ENCODE measurements at regions not wholly inside any gene's neighbourhood (a gene's known extent, or its start where the extent isn't known, plus 50 kb on each side); places are given as distances from the start of the nearest gene placed in this dataset.

DNA sequence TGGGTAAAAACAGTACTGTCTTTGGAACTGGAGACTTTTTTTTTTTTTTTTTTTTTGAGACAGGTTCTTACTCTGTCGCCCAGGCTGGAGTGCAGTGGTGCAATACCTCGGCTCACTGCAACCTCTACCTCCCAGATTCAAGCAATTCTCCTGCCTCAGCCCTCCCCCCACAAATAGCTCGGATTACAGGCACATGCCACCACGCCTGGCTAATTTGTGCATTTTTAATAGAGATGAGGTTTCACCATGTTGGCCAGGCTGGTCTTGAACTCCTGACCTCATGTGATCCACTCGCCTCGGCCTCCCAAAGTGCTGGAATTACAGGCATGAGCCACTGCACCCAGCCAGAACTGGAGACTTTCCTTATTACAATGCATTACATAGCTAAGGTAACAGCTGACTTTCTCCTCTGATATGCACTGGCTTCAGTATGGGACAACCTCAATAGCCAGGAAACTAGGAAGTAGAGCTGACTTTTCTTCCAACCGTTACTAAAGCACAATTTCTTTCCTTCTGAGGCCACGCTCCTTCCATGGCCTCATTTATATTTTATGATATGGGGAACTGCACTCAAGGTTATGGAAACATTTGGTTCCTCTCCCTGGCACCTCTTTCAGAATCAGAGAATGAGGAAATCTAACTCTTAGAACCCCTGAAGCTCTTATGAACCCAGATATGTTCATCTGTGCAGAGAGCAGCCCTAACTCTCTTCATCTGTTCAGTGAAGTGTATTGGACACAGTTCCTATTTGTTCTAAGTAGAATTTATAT lies 53.5 kb upstream of the FAM9B start:
- no peak for DNase-seq

DNA sequence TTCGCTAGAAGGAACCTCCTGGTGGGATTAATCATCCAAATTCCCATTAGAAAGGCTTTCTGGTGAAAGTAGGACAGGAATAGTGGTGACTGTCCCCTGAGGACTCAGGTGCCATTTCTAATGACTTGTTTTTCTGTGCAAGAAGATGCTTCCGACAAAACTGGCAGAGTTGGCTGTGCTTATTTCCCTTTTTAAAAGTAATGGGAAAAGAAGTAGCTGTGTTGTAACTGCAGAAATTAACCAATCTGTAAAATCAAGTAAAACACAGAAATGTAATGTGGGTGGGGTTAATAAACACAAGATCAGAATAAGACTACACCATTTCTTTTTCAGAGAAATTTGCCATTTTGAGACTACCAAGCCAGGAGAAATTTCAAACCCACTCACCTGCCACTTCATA lies 55.0 kb upstream of the FAM9B start:
- DNase-seq, result no peak

DNA sequence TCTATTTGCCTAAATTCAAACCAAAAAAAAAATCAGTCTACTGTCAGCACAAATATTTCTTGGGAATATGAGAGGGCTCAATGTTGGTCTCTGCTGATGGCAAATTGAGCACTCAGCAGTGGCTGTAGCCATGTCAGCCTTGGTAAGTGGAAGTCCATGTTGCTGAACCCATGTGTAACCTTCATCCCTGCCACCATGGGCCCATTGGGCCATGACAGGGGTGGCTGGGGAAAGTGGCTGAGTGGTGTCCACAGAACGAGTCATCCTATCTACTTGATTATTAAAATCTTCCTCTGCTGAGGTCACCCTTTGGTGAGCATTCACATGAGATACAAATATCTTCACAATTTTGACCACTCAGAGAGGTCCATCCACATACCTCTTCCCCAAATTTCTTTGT lies 56.8 kb upstream of the FAM9B start:
- no peak for DNase-seq

DNA sequence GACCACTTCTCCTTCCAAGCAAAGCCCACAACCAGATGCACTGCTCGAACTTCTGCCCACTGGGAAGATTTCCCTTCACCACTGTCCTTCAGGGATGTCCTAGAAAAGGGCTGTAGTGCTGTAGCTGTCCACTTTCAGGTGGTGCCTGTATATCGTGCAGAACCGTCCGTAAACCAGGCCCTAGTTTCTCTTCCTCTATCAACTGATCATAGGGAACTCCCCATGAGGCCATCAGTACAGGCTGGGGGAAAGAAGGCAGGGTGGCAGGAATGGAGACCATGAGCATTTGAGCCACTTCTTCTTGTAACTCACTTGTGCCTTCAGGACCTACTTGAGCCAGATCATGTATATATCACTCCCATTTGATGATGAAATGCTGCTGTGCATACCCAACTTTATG lies 57.3 kb upstream of the FAM9B start:
- DNase-seq, result no peak

DNA sequence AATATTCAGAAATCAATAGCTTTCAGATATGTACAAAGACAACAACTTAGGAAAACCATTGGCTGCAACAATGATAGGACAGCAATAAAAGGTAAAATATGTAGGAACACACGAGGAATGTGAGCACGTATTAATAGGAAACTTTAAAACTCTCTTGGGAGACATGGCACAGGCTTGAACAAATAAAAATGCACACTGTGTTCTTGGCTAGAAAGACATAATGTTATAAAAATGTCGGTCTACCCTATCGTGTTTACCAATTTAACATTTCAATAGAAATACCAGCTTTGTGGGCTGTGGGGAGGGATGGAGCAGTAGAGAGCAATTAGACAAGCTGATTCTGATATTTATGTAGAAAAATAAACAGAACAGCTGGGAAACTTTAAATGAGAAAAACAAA lies 69.0 kb upstream of the FAM9B start:
- no peak for DNase-seq

DNA sequence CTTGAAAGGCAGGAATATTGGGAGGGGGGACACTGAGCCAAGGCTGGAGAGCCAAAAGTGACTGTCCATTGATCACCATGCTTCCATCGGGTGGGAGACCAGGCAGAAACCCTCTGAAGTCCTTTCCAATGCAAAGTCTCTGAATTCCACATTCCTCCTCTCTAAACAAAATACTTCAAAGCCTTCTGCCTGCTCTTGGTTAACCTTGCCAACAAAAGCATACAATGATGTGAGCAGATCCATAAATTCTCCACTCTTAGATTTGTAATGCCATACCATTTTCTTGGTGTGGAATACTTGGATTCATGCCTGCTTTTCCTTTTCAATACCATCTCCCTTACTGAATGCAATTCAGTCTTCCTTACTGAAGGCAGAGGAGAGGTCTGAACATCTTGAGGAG lies 74.1 kb upstream of the FAM9B start:
- DNase-seq, result no peak

DNA sequence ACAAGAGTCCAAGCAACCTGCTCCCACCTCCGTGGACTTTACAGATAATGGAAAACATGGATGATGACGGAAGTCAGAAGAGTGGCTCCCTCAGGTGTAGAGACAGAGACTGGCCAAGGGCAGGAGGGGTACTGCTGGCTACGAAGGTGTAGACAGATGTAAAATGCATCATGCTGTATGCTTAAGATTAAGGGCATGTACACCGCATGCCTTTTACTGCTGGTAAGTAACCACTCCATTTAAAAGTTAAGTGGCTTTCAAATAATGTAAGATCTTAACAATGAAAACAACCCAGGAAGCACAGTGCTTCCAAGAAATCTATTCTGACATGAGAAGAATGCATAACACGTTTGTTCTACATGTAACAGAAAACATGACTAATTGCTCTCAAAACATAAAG lies 76.9 kb upstream of the FAM9B start:
- no peak for DNase-seq

DNA sequence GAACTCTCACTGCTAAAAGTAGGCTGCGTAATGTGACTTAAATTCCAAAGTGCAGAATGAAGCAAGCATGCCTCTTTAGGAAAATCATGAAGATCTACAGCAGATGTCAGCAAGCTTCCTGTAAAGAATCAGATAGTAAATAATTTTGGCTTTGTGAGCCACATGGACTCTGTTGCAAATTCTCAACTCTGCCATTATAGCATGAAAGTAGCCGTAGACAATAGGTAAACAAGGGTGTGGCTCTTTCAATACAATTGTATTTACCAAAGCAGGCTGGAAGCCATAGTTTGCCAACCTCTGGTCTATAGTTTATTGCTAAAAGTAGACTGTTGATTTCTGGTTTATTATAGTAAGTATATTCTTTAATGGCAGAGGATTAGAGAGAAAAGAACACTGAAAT lies 80.3 kb upstream of the FAM9B start:
- no peak for DNase-seq

DNA sequence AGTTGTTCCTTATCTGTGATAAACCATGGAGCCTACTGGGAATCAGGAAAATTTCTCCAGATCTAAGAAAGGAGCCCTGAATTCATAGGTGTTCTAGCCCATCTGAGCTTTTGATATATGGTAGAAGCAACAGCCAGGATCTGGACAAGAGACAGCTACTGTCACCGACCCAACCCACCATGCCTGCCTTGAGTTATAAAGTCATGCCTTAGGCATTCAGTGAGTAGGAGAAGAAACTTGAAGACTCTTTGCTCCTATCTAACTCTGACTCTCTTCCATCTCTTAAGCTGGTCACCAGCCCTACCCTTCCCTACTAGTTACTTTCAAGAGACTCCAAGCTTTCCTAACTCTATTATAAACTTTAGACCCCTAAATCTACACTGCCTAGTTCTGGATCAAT lies 83.9 kb upstream of the FAM9B start:
- DNase-seq, result no peak

DNA sequence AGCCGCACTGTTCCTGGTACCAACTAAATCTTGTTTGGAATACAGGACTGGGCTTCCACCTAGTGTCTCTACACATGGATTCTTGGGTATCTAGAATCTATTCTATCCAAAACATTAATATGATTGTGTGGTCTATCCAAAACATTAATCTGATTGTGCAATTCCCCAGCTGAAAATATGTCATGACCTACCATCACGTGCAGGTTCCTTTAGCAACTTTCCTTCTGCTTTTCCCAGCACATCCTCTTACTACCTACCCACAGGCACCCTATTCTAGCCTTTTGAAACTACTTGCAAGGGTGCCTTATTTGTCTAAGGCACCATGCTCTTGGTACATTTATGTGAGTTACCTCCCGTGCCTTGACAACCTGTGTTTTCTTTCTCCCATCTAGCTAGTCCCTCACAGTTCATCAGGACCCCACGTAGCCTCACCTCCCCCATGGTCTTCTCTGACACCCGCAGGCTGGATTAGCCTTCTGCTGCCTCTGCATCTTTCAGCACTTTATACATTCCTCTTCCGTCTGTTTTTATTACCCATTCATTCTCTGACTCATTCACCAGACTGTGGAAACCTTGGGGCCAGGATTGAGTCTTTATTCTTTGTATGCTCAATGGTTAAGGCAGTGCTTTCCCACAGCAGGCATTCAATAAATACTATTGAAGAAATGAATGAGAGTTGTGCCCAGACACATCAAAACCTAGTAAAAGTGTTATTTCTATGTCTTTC lies 88.8 kb upstream of the FAM9B start:
- no peak for DNase-seq

DNA sequence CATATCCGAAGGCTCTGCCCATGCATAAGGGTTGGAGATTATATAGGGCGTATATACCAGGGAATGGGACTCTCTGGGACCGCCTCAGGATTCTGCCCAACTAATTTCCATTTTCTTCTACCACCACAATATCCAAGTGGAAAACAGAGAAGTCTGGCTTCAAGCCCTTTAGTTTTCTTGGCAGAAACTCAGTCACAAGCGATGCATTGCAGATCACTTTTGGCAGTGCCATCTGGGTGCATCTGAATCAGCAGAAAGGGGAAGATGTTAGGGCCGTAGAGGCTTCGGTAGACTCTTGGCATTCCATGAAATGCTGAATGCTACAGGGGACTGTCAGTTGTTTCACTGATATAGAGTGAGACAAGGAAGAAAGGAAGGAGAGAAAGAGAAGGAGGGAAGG lies 94.1 kb upstream of the FAM9B start:
- DNase-seq, result no peak

DNA sequence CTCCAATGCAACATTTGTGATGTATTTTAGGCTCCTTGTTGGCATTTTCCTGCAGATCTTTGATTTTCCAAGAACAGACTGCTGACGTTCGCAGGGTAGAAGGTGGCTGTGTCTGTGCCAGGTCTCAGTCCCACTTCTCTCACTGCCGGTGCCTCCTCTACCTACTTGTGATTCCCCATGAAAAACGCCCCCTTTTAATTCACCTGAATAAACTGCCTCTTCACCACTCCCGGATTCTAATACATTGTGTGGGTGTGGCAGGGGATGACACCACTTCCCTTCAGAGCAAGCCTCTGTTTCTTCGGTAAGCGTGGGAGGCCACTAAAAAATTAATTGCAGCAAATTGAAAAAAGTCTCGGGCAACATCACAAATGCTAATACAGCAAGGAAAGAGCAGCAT lies 96.1 kb upstream of the FAM9B start:
- DNase-seq, result no peak

DNA sequence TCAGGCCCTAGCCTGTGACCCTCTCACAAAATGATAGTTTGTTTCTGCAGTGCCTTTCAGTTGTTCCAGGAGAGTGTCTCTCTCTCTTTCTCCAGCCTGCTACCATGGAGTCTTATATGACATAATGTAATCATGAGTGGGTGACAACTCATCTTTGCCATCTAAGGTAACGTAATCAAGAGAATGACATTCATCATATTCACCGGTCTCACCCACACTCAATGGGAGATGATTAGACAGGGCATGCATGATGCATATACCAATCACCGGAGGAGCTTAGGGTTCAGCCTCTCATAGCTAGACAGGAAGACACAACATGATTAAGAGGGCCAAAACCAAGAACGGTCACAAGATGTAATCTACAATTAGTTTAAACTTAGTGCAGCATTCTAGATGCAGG lies 97.1 kb upstream of the FAM9B start:
- no peak for DNase-seq

DNA sequence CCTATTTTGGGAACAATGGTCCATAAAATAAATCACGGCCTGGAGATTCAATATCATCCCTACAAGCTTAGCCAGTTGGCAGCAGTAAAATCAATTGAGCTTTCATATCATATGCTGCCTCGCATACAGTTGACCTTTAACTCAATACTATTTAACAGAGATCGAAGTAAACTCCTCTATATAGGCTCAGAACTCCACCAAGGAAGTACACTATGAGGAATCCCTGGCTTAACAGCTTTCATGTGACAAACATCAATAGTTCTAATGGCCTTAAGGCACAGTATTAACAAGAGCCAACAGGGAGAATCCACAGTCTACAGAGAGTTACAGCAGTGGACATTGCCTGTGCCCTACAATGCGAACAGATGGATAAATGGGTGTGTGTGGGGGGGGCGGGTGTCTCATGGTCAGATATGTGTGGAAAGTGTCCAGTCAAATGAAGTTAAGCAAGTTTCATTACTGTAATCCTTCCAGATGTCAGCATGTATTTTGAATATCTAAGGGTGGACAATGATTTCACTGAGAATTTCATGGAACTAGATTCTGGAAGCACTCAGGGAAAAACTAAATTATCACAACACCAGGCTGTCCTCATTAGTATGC lies 98.2 kb upstream of the FAM9B start:
- no peak for DNase-seq

DNA sequence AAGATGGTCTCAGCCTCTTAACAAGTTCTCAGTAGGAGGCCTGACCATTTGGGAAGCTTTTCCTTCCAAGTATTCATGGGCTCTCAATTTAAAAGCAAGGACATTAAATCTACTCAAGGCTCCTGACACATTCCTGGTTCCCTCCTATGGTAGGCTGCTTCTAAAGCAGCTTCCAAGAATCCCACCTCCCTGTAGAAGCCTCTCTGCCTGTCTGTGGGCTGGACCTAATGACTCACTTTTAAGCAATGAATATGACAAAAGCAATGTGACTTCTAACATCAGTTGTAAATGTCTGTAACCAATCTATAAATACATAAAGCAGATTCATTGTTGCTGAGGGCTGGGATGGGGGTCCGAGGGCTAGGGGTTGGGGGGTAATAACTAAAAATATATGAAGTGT lies 99.5 kb upstream of the FAM9B start:
- DNase-seq, result no peak

DNA sequence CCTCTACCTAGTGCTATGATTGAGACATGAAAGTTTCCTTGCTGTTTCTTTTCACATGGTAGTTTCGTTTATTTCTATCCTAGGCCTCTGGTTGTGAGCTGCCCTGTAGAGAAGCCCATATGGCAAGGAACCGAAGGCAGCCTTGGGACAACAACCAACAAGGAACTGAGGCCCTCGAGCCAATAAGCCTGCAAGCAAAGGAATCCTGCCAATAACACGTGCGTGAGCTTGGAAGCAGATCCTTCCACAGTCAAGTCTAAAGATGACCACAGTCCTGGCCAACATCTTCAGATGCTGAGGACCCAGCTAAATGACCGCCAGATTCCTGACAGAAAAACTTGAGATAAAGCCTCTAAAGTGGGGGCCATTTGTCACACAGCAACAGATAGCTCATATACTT lies 100.4 kb upstream of the FAM9B start:
- no peak for DNase-seq

DNA sequence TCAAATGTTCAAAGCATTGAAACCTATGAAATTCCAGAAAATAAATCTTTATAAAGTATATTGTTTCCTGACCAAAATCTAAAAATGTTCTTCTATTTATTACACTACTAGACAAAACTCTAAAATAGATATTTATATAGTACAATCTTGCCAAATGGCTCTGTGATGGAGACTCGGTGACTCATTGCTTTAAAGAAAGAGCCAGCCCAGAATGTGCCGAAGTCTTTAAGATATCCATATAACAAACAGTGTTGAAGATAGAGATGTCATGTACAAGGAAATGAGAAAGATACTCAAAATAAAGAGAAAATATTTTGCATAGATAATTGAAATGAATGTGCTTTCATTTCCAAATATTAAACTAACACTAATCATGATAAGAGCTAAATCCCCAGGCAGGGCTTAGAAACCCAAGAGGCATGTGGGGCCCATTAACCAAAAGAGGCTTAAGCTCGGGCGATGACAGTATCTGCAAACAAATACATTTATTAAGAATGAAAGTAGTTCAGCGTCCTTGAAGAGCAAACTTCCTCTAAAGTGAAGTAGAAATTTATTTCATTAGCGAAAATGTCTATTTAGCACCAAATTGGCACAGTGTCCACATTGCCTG lies 102.1 kb upstream of the FAM9B start:
- no peak for DNase-seq

DNA sequence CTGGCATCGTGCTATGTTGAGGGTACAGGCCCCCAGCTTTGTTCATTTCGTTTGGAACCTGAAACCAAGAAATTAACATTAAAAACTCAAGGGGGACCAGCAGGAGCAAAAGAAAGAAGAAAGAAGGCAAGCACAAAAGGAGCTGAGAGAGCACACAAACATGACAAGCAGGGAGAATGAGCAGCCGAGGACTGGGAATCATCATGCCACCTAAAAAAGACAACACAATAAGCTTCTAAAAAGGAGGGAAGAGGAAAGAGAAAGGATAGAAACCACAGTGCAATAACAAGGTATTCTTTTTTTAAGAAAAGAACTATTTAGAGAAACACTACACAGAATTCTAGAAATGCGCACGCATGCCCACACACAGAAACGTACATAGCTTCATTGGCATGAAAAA lies 103.2 kb upstream of the FAM9B start:
- no peak for DNase-seq

DNA sequence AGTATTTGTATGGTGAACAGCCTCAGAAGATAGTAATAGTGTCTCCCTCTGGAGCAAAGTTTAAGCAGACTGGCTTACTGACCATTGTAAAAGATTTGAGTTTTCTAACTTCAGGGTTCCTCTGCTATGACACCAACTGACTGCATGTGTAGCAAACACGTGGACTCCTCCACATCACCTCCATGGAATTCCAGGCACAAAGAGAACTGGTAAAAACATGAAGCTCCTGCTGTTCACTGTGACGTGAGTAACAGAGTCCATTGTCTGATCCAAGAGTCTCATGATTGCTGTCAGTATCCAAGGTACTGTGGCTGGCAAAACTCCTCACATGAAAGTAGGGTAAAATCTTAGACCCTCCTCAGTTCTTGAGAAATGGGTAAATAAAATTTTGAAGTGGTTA lies 107.6 kb upstream of the FAM9B start:
- DNase-seq, result no peak

DNA sequence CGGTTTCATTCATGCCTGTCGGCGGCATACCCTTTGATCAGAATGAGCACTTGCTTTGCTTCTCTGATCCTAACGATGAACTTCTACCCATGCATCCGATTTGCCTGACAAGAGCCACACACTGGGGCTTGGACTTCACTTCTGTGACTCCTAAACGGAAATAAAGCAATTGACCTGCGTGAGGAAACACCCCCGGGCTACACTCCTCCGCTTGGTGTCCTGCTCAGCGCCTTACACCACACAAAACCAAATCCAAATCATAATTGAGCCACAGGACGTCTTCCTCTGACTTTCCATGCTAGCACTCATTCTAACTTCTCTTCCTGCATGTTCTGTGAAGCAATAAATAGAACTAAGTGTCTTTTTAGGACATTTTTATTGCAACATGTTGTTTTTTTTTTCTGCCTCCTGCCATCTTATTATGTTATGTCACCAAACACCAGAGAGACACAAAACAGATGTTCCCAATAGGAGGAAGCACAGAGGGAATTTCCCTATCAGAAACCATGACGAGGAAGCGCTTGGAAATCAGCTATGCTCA lies 110.8 kb upstream of the FAM9B start:
- no peak for DNase-seq

DNA sequence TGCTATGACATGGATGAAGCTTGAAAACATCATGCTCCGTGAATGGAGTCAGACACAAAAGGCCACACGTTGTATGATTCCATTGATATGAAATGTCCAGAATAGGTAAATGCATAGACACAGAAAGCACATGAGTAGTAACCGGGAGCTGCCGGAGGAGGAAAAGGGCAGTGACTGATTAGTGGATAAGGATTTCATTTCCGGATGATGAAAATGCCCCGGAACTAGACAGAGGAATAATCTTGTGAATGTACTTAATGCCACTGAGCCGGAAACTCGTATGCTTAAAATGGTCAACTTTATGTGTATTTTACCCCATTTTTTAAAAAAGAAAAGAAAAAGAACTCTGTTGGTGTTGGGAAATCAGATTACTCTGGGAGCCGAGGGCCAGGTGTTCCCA lies 112.7 kb upstream of the FAM9B start:
- DNase-seq, result no peak

DNA sequence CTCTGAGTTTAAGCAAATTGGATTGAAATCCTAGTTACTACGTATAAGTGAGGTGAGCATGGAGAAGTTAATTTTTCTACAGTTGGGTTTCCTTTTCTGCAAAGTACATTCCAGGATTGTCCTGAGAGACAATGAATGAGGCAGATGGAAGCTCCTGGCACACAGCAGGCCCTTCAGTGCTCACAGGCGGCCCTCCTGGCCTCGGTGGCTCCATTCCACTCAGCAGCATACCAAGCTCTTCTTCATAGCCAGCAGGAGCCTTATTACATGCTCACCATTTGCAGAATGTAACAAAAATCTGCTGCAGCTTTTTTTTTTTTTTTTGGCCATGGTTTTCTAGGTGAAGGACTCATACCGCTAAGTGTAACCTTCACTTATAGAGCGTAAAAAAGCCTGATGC lies 113.2 kb upstream of the FAM9B start:
- no peak for DNase-seq

DNA sequence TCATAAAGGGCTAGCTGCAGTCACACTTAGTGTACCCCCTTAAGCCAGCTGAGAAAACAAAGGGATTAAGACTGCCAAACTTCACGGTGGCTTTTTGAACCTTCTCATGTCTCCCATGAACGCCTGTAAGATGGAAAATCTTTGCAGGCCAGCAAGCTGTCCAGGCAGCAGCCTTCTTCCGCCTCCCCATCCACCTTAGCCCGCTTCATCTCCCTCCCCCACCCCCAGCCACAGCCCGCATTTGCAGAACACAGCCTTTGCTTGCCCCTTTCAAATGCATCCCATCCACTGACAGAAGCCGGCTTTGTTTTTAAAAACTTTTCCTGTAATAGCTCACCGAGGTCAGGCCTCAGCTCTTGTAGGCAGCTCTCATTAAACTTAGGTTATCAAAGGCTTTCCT lies 113.8 kb upstream of the FAM9B start:
- no peak for DNase-seq
